ENCODE measurements at regions not wholly inside any gene's neighbourhood (a gene's known extent, or its start where the extent isn't known, plus 50 kb on each side); places are given as distances from the start of the nearest gene placed in this dataset.

DNA sequence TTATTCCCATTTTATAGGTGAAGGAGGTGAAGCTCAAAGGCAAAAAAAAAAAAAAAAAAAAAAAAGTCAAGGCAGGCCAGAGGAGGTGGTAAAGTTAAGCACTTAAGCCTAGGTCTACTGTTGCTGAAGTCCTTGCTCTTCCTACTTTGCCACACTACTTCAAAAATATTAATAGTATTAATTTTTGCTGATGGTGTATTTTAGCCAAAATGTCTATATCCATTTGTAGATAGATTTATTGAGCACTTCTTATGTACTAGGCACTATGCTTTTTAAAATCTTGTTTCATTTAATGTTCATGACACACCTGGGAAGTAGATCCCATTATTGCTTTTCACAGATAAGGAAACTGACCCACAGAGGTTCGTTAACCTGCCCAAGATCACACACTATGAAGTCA is 247.1 kb upstream of the P2RY1 start:
- TF ChIP-seq ZKSCAN8 (CRISPR knock-in tag; IDR thresholded peaks at IDR 0.05) (no peak), ZNF316 (IDR thresholded peaks at IDR 0.05) (peak; percentile 79), ZHX1 (conservative IDR thresholded peaks at IDR 0.05; ENCODE audit: low read length) (no peak), ZNF584 (CRISPR knock-in tag; IDR thresholded peaks at IDR 0.05; ENCODE audit: low read depth) (no peak), ZNF140 (CRISPR knock-in tag; IDR thresholded peaks at IDR 0.05) (no peak), C11orf30 (IDR thresholded peaks at IDR 0.05; ENCODE audit: low read depth) (peak; percentile 63), NCOA2 (IDR thresholded peaks at IDR 0.05; ENCODE audit: partially characterized antibody in 2 of 2) (no peak), CXXC5 (CRISPR knock-in tag; IDR thresholded peaks at IDR 0.05) (no peak), ZEB2 (IDR thresholded peaks at IDR 0.05) (no peak), MAFG (tag; conservative IDR thresholded peaks at IDR 0.05) (peak; percentile 25; the same call in 1 of the 2 replicates)
- TF ChIP-seq, protein P1, sequence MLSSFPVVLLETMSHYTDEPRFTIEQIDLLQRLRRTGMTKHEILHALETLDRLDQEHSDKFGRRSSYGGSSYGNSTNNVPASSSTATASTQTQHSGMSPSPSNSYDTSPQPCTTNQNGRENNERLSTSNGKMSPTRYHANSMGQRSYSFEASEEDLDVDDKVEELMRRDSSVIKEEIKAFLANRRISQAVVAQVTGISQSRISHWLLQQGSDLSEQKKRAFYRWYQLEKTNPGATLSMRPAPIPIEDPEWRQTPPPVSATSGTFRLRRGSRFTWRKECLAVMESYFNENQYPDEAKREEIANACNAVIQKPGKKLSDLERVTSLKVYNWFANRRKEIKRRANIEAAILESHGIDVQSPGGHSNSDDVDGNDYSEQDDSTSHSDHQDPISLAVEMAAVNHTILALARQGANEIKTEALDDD (IDR thresholded peaks at IDR 0.05), result no peak
- TF ChIP-seq, protein P2, sequence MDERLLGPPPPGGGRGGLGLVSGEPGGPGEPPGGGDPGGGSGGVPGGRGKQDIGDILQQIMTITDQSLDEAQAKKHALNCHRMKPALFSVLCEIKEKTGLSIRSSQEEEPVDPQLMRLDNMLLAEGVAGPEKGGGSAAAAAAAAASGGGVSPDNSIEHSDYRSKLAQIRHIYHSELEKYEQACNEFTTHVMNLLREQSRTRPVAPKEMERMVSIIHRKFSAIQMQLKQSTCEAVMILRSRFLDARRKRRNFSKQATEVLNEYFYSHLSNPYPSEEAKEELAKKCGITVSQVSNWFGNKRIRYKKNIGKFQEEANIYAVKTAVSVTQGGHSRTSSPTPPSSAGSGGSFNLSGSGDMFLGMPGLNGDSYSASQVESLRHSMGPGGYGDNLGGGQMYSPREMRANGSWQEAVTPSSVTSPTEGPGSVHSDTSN (CRISPR knock-in tag; IDR thresholded peaks at IDR 0.05; ENCODE audit: low read depth), result no peak
- TF ChIP-seq, protein P2 (tag; conservative IDR thresholded peaks at IDR 0.05; ENCODE audit: low read depth), result no peak
- H3K9me3 ChIP-seq (replicated peaks; ENCODE audit: control insufficient read depth, insufficient read depth, low read depth, low read length), result no peaks in the 10 kb centered on the region
- no peaks in the 10 kb centered on the region for H3K9me1 ChIP-seq (ENCODE audit: control insufficient read depth, insufficient read depth, low read length)
- H3K4me1 ChIP-seq (replicated peaks in 1 of 2; ENCODE audit: control insufficient read depth in 2 of 2, insufficient read depth in 2 of 2, low read length in 2 of 2), result peaks cover 9 to 38% of the 10 kb centered on the region in 2 experiments
- no TSS peak for BruUV-seq (replicated peaks)
- H2AFZ ChIP-seq (ENCODE audit: low read depth, low read length), result no peak overlapping the region
- ATAC-seq, result no peak
- ChIA-PET CTCF (ENCODE audit: low intra/inter-chr PET ratio) (no interaction called here), POLR2A (interaction anchor here (2.0 kb wide), 1 partner anchor 9 kb away, joined by 7 read pairs; no protein-coding TSS in a partner anchor)
- H3K9ac ChIP-seq (ENCODE audit: insufficient read depth in 1 of 2, low read depth in 2 of 2, low read length in 2 of 2), result no peak overlapping the region
- H3K36me3 ChIP-seq (ENCODE audit: control insufficient read depth, insufficient read depth, low read length), result no peaks in the 10 kb centered on the region
- 25% methylated on average over 1 of the region's 1 CpG for WGBS (ENCODE audit: insufficient coverage, low coverage, missing lambda C conversion rate)
- H4K20me1 ChIP-seq (replicated peaks; ENCODE audit: control insufficient read depth, insufficient read depth, low read length), result no peaks in the 10 kb centered on the region
- in situ Hi-C loops (cut with MboI) (no loop called here), intact Hi-C loops (cut with micrococcal nuclease) (no loop called here)
- H3K4me2 ChIP-seq (ENCODE audit: insufficient read depth, low read length), result no peak overlapping the region
- no peak for FAIRE-seq
- no peak for DNase-seq (ENCODE audit: extremely low read depth in 1 of 4, low spot score in 3 of 4)
- H3K79me2 ChIP-seq (ENCODE audit: control insufficient read depth, insufficient read depth, low read length), result no peaks in the 10 kb centered on the region
- H3K27ac ChIP-seq (ENCODE audit: extremely low read depth, low read depth, low read length), result no peak overlapping the region
- H3K4me3 ChIP-seq, result no peak overlapping the region
- H3K27me3 ChIP-seq (ENCODE audit: control insufficient read depth in 2 of 2, insufficient read depth in 2 of 2, low read length in 2 of 2), result no peaks in the 10 kb centered on the region

Measured in K562 (cell line).